PFSK-1 (cell line): ENCODE measurements at regions not wholly inside any gene's neighbourhood (a gene's known extent, or its start where the extent isn't known, plus 50 kb on each side); places are given as distances from the start of the nearest gene placed in this dataset.

Experiments
- FOXP2 ChIP-seq: optimal IDR thresholded peaks from 2 replicates; pipeline ENCODE3; 2011; ENCODE audit warnings: borderline replicate concordance, control low read depth, inconsistent platforms; ENCODE audit not compliant: insufficient read depth; ENCODE audit errors: extremely low read length, extremely low read depth
- POLR2AphosphoS5 ChIP-seq: IDR thresholded peaks from 2 replicates; pipeline ENCODE4 v1.6.1; 2012; ENCODE audit warnings: low read depth, mild to moderate bottlenecking, control low read depth, low read length, moderate library complexity
- SIN3A ChIP-seq: IDR thresholded peaks from 2 replicates; pipeline ENCODE4 v1.6.1; 2012; ENCODE audit warnings: mild to moderate bottlenecking, low read length, moderate library complexity, borderline replicate concordance; ENCODE audit not compliant: insufficient read depth
- TAF1 ChIP-seq: IDR thresholded peaks from 2 replicates; pipeline ENCODE4 v1.6.1; 2012; ENCODE audit warnings: low read length, control low read depth, borderline replicate concordance; ENCODE audit not compliant: insufficient read depth
- TF ChIP-seq, protein P1 (sequence below), 2 experiments: IDR thresholded peaks; 2 replicates each; pipeline versions ENCODE4 v1.6.1 to v1.8.0; 2011 to 2012; ENCODE audit warnings: low read depth in 2 of 2, low read length in 2 of 2, control low read depth in 1 of 2, inconsistent platforms in 1 of 2, mild to moderate bottlenecking in 1 of 2, moderate library complexity in 1 of 2; ENCODE audit not compliant: insufficient read depth in 1 of 2

DNA sequence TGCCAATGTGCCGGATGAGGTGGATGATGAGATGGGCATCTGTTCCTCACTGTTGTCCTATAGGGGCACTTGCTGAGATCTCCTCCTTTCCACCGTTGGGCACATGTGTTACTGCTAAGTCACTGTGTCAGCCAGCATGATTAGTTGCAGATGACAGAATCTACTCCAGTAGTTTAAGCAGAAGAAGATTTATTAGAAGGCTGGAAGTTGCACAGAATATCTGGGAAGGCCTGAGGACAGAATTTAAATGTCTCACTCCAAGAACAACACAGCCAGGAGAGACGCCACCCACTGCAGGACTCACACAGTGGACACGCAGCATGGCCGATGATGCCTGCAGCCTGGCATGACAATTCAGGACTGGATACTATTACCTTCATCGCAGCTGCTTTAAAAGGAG is 157.5 kb downstream of the NSG2 start:
- TF ChIP-seq, protein P1, sequence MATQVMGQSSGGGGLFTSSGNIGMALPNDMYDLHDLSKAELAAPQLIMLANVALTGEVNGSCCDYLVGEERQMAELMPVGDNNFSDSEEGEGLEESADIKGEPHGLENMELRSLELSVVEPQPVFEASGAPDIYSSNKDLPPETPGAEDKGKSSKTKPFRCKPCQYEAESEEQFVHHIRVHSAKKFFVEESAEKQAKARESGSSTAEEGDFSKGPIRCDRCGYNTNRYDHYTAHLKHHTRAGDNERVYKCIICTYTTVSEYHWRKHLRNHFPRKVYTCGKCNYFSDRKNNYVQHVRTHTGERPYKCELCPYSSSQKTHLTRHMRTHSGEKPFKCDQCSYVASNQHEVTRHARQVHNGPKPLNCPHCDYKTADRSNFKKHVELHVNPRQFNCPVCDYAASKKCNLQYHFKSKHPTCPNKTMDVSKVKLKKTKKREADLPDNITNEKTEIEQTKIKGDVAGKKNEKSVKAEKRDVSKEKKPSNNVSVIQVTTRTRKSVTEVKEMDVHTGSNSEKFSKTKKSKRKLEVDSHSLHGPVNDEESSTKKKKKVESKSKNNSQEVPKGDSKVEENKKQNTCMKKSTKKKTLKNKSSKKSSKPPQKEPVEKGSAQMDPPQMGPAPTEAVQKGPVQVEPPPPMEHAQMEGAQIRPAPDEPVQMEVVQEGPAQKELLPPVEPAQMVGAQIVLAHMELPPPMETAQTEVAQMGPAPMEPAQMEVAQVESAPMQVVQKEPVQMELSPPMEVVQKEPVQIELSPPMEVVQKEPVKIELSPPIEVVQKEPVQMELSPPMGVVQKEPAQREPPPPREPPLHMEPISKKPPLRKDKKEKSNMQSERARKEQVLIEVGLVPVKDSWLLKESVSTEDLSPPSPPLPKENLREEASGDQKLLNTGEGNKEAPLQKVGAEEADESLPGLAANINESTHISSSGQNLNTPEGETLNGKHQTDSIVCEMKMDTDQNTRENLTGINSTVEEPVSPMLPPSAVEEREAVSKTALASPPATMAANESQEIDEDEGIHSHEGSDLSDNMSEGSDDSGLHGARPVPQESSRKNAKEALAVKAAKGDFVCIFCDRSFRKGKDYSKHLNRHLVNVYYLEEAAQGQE (IDR thresholded peaks at IDR 0.05; ENCODE audit: insufficient read depth in 1 of 2, low read depth in 2 of 2, low read length in 2 of 2) = no peak
- TF ChIP-seq POLR2AphosphoS5 (no peak), SIN3A (no peak), FOXP2 (no peak), TAF1 (no peak)

DNA sequence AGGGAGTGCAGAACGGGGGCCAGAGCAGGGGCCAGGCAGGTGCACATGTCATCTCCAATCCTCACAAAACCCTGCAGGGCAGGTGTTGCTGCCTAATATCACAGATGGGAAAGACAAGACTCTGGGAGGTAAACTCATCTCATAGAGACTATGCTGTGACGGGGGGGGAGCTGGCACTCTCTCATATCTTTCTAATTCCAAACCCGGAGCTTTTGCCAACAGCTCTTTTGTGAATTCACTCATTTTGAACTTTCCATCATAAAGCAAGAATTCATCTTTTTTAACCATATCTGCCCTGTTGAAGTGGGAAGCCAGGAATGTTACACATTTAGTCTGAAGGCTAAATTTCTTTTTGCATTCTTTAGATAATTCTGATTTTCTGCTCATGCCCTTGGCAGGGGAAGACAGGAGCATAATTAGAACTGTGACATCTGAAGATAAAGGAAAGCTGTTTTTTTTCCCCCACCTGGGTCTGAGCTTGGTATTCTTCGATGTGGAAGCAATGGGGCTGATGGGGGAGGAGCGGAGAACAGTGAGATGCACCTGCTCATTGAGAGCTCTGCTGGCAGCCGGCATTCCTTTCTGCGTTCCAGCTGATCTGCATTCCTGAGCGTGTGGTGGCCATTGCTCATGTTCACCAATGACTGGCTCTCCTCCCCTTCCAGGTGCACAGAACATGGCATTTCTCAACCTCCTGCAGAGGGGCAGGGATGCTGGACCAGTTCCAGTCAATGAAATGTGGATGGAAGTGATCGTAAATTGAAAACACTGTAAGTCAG is 159.2 kb downstream of the NSG2 start:
- TF ChIP-seq, protein P1 (IDR thresholded peaks at IDR 0.05; ENCODE audit: insufficient read depth in 1 of 2, low read depth in 2 of 2, low read length in 2 of 2) = no peak
- no peak for TF ChIP-seq SIN3A

DNA sequence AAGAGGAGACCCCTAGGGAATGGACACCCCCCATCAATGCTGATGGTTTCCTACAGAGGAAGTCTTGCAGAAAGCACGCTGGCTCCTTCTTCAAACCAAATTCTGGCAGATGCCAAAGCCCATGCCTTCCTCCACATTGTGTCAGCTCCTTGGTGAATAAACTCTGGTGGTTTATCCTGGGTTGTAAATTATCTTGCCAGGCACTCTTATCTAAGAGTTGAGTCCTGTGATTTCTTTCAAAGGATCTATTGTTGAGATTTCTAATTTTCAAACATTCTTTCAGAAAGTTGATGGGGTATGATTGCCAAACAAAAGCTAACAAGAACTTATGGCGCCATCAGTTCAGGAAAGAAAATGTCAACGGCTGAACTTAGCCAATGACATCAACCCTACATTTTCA is 160.4 kb downstream of the NSG2 start:
- TF ChIP-seq SIN3A (no peak), POLR2AphosphoS5 (no peak), TAF1 (no peak), FOXP2 (no peak)
- TF ChIP-seq, protein P1 (IDR thresholded peaks at IDR 0.05; ENCODE audit: insufficient read depth in 1 of 2, low read depth in 2 of 2, low read length in 2 of 2) = no peak

DNA sequence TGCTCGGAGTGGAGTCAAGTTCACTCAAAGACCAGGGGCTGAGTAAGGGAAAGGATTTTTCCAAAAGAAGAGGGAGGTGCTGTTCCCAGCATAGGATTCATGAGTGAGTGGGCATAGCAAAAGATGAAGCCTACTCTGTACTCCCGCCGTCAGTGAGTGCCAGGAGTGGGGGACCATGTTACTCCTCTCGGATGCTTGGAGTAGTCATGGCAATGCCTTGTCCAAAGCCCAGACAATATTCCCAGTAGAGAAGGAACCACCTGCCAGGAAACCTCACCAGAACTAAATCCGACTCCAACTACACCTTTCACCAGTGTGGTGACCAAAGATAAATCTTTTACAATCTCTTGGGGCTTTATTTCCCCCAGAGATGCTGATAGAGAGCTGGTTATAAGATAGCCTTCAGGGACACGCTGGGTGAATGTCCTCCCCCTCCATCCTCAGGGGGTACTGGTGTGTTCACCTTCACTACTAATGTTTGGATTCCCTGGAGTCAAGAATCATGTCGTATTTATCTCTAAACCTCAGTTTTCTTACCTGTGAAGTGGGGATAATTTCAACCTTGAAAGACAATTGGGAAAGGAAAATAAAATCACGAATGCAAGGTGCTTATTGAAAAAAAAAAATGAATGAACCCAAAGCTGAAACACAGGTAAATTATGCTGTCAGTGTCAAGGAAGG is 165.2 kb downstream of the NSG2 start:
- TF ChIP-seq TAF1 = no peak
- TF ChIP-seq, protein P1 (IDR thresholded peaks at IDR 0.05; ENCODE audit: insufficient read depth in 1 of 2, low read depth in 2 of 2, low read length in 2 of 2) = no peak
- no peak for TF ChIP-seq POLR2AphosphoS5
- TF ChIP-seq FOXP2 = no peak
- TF ChIP-seq SIN3A = no peak
